DMS153 treated with DMSO at 0.1 percent for 48 hours (cell line): ENCODE measurements at regions not wholly inside any gene's neighbourhood (a gene's known extent, or its start where the extent isn't known, plus 50 kb on each side); places are given as distances from the start of the nearest gene placed in this dataset.
A peak's percentile ranks its signal among the peaks of the same experiment; 100 is the strongest.
"Not testable (repeated sequence)": the region's sequence is repeated elsewhere in the genome, so short reads cannot be mapped to it uniquely, and the experiment has no call there.

Experiments used
- DNase-seq: peaks from one replicate; lab custom pipeline; 2025; ENCODE audit not compliant: unreplicated experiment; lab: John Stamatoyannopoulos, UW

GRCh38 chr6:113248532-113248931 lies 608.6 kb upstream of the MARCKS start:
- no peak for DNase-seq

- not testable (repeated sequence) for DNase-seq
Measured at GRCh38 chr6:113254194-113254593, 603.0 kb upstream of the MARCKS start.

GRCh38 chr6:113258771-113259170 lies 598.4 kb upstream of the MARCKS start:
- no peak for DNase-seq

GRCh38 chr6:113271437-113271836 lies 585.7 kb upstream of the MARCKS start:
- DNase-seq = no peak

- DNase-seq = no peak
Measured at GRCh38 chr6:113276601-113277000, 580.5 kb upstream of the MARCKS start.

GRCh38 chr6:113277111-113277510 lies 580.0 kb upstream of the MARCKS start:
- DNase-seq = no peak

GRCh38 chr6:113281014-113281413 lies 576.1 kb upstream of the MARCKS start:
- no peak for DNase-seq

- DNase-seq = no peak
Measured at GRCh38 chr6:113281431-113281830, 575.7 kb upstream of the MARCKS start.

GRCh38 chr6:113287396-113287795 lies 569.7 kb upstream of the MARCKS start:
- DNase-seq = no peak

- DNase-seq = no peak
Measured at GRCh38 chr6:113288409-113288808, 568.7 kb upstream of the MARCKS start.

GRCh38 chr6:113289166-113289565 lies 568.0 kb upstream of the MARCKS start:
- no peak for DNase-seq

- no peak for DNase-seq
Measured at GRCh38 chr6:113290684-113291083, 566.5 kb upstream of the MARCKS start.

- no peak for DNase-seq
Measured at GRCh38 chr6:113291751-113292445, 565.2 kb upstream of the MARCKS start.

- DNase-seq = no peak
Measured at GRCh38 chr6:113292646-113293422, 564.3 kb upstream of the MARCKS start.

- DNase-seq = no peak
Measured at GRCh38 chr6:113293423-113293740, 563.8 kb upstream of the MARCKS start.

GRCh38 chr6:113299531-113299930 lies 557.6 kb upstream of the MARCKS start:
- no peak for DNase-seq

GRCh38 chr6:113301651-113302050 lies 555.5 kb upstream of the MARCKS start:
- DNase-seq = no peak

- DNase-seq = no peak
Measured at GRCh38 chr6:113304116-113304515, 553.0 kb upstream of the MARCKS start.

GRCh38 chr6:113306552-113307145 lies 550.5 kb upstream of the MARCKS start:
- peak; percentile 10 for DNase-seq

- no peak for DNase-seq
Measured at GRCh38 chr6:113308266-113308665, 548.9 kb upstream of the MARCKS start.

GRCh38 chr6:113313841-113314240 lies 543.3 kb upstream of the MARCKS start:
- DNase-seq = no peak

GRCh38 chr6:113315165-113315564 lies 542.0 kb upstream of the MARCKS start:
- no peak for DNase-seq
